GM12878 (cell line): ENCODE measurements at regions not wholly inside any gene's neighbourhood (a gene's known extent, or its start where the extent isn't known, plus 50 kb on each side); places are given as distances from the start of the nearest gene placed in this dataset.

Source experiments
- ATAC-seq: fragments of 200-7000 bp; cut with Tn5 transposase; 3 replicates; pipeline ENCODE4 v1.9.1; 2020; ENCODE audit warnings: mild to moderate bottlenecking, moderate library complexity
- BruUV-seq: library from RNA; stranded (reverse); fragments of 400-500 nt; replicated peaks from 2 replicates; lab custom pipeline; 2021; lab: Mats Ljungman, UMichigan
- CTCF ChIA-PET: fragments of 300-600 bp; sonication (Branson Sonifier 250); formaldehyde crosslinking; extraction: SDS; loops from one replicate; lab custom pipeline; 2021; ENCODE audit warnings: inconsistent platforms; lab: Yijun Ruan, JAX
- POLR2A ChIA-PET: fragments of 350-600 bp; formaldehyde crosslinking; extraction: SDS; loops from one replicate; lab custom pipeline; 2021; ENCODE audit warnings: inconsistent platforms; lab: Charles Lee
- RAD21 ChIA-PET: fragments of 300-600 bp; sonication (Branson Sonifier 250); formaldehyde crosslinking; loops from one replicate; lab custom pipeline; 2023; ENCODE audit warnings: antibody characterized with exemption; ENCODE audit not compliant: unreplicated experiment; lab: Charles Lee
- SMC1A ChIA-PET: fragments of 300-600 bp; sonication (Branson Sonifier 250); formaldehyde crosslinking; loops from one replicate; lab custom pipeline; 2023; ENCODE audit not compliant: unreplicated experiment, uncharacterized antibody; lab: Charles Lee
- DNase-seq: peaks from one replicate; pipeline ENCODE4 v3.0.0-alpha.2; 2011; ENCODE audit warnings: low read depth, low spot score
- FAIRE-seq: peaks from 3 replicates; lab custom pipeline; 2011; peaks lifted over from hg19 to GRCh38; lab: Jason Lieb, UNC
- H2AFZ ChIP-seq: 2 replicates; pipeline ENCODE4 v1.6.0; 2011; ENCODE audit warnings: low read depth, low read length, control low read depth; ENCODE audit not compliant: control insufficient read depth
- H3K27ac ChIP-seq: 2 replicates; pipeline ENCODE4 v1.5.1; 2011; ENCODE audit warnings: control low read depth; ENCODE audit not compliant: control insufficient read depth, insufficient read depth
- H3K27me3 ChIP-seq, 2 experiments: replicated peaks in 1 of 2; 2 replicates each; pipeline versions ENCODE4 v1.6.0 to v1.6.1; 2011; ENCODE audit warnings: low read length in 1 of 2; ENCODE audit not compliant: control insufficient read depth in 2 of 2, insufficient read depth in 2 of 2
- H3K36me3 ChIP-seq, 2 experiments: 2 replicates each; pipeline ENCODE4 v1.5.1; 2011; ENCODE audit warnings: low read length in 1 of 2; ENCODE audit not compliant: control insufficient read depth in 2 of 2, insufficient read depth in 2 of 2
- H3K4me1 ChIP-seq: 2 replicates; pipeline ENCODE4 v1.6.1; 2011; ENCODE audit warnings: mild to moderate bottlenecking, low read length, moderate library complexity, mixed read lengths; ENCODE audit not compliant: control insufficient read depth, insufficient read depth
- H3K4me2 ChIP-seq: 2 replicates; pipeline ENCODE4 v1.6.0; 2011; ENCODE audit warnings: control low read depth; ENCODE audit not compliant: control insufficient read depth, insufficient read depth
- H3K4me3 ChIP-seq: fragments of 200-600 bp; sonication (generic); 2 replicates; pipeline ENCODE4 v1.5.1; 2016
- H3K79me2 ChIP-seq: 2 replicates; pipeline ENCODE4 v1.6.0; 2011; ENCODE audit warnings: low read length; ENCODE audit not compliant: control insufficient read depth, insufficient read depth
- H3K9ac ChIP-seq: 2 replicates; pipeline ENCODE4 v1.8.0; 2011; ENCODE audit warnings: low read length, control low read depth, mixed read lengths; ENCODE audit not compliant: control insufficient read depth, insufficient read depth
- H3K9me3 ChIP-seq: replicated peaks from 3 replicates; pipeline ENCODE4 v1.5.1; 2011; ENCODE audit warnings: mild to moderate bottlenecking, low read length; ENCODE audit not compliant: control insufficient read depth, insufficient read depth
- H4K20me1 ChIP-seq: 2 replicates; pipeline ENCODE4 v1.6.0; 2011; ENCODE audit not compliant: control insufficient read depth, insufficient read depth
- BCL11A ChIP-seq: IDR thresholded peaks from 2 replicates; pipeline ENCODE4 v1.6.1; 2011; ENCODE audit warnings: low read depth, low read length
- BMI1 ChIP-seq: fragments of 450-650 bp; IDR thresholded peaks from 2 replicates; pipeline ENCODE4 v1.6.1; 2016; ENCODE audit warnings: mild to moderate bottlenecking, moderate library complexity, borderline replicate concordance
- CBFB ChIP-seq: IDR thresholded peaks from 2 replicates; pipeline ENCODE4 v1.6.1; 2016; ENCODE audit warnings: antibody characterized with exemption, low read depth
- CHD2 ChIP-seq: IDR thresholded peaks from 2 replicates; pipeline ENCODE4 v1.6.1; 2011; ENCODE audit warnings: low read depth, low read length, improper control_type of control experiment, borderline replicate concordance
- CTCF ChIP-seq, 3 experiments: IDR thresholded peaks in 2 of 3; conservative IDR thresholded peaks in 1 of 3; 2 replicates each; pipeline ENCODE4 v1.5.1; 2011; ENCODE audit warnings: low read depth in 3 of 3, low read length in 3 of 3, mild to moderate bottlenecking in 3 of 3, control low read depth in 2 of 3, moderate library complexity in 2 of 3, inconsistent platforms in 1 of 3, mixed read lengths in 1 of 3; ENCODE audit not compliant: control insufficient read depth in 2 of 3, insufficient read depth in 1 of 3; ENCODE audit errors: extremely low read depth in 1 of 3
- IRF4 ChIP-seq: IDR thresholded peaks from 2 replicates; pipeline ENCODE4 v1.6.1; 2011; ENCODE audit warnings: low read depth, low read length
- JUND ChIP-seq: IDR thresholded peaks from 2 replicates; pipeline ENCODE4 v1.6.1; 2012; ENCODE audit warnings: low read depth, mild to moderate bottlenecking, low read length, improper control_type of control experiment, moderate library complexity
- KLF5 ChIP-seq: fragments of 450-650 bp; IDR thresholded peaks from 2 replicates; pipeline ENCODE4 v1.6.1; 2014; ENCODE audit warnings: mild to moderate bottlenecking; ENCODE audit not compliant: partially characterized antibody
- MLLT1 ChIP-seq: fragments of 450-650 bp; IDR thresholded peaks from 2 replicates; pipeline ENCODE4 v1.6.1; 2016; ENCODE audit warnings: mild to moderate bottlenecking
- MTA2 ChIP-seq: fragments of 450-650 bp; IDR thresholded peaks from 2 replicates; pipeline ENCODE4 v1.6.1; 2016; ENCODE audit warnings: low read depth, mild to moderate bottlenecking, moderate library complexity
- PAX5 ChIP-seq: IDR thresholded peaks from 2 replicates; pipeline ENCODE4 v1.6.1; 2011; ENCODE audit warnings: low read depth, low read length, borderline replicate concordance
- PBX3 ChIP-seq: IDR thresholded peaks from 2 replicates; pipeline ENCODE4 v1.6.1; 2011; ENCODE audit warnings: mild to moderate bottlenecking, low read depth, low read length, moderate library complexity; ENCODE audit not compliant: insufficient replicate concordance
- YY1 ChIP-seq: IDR thresholded peaks from 2 replicates; pipeline ENCODE4 v1.6.1; 2011; ENCODE audit warnings: low read depth, mild to moderate bottlenecking, low read length
- ZBTB4 ChIP-seq: fragments of 450-650 bp; formaldehyde crosslinking; IDR thresholded peaks from 2 replicates; pipeline ENCODE4 v1.4.0; 2022; ENCODE audit warnings: mild to moderate bottlenecking, moderate library complexity
- WGBS: methylation state at CpG from one replicate; pipeline ENCODE4 v1.1.6; 2016; ENCODE audit warnings: low lambda C conversion rate; ENCODE audit not compliant: insufficient replicate concordance, insufficient coverage; ENCODE audit errors: missing lambda C conversion rate; 5-methylcytosine and 5-hydroxymethylcytosine counted together
- in situ Hi-C: fragments of 300-500 bp; cut with MboI; formaldehyde crosslinking; loops from 9 replicates; pipeline ENCODE4 v1.14.3; 2018; ENCODE audit warnings: mixed read lengths
- intact Hi-C: fragments of 100-400 bp; cut with micrococcal nuclease; formaldehyde crosslinking; loops from one replicate; pipeline ENCODE4 v1.14.2; 2022; ENCODE audit not compliant: unreplicated experiment

GRCh38 chr2:146324951-146325350 is 1519.9 kb upstream of the ACVR2A start:
- no peaks in the 10 kb centered on the region for H4K20me1 ChIP-seq
- BruUV-seq, result no TSS peak
- no peak for ATAC-seq
- RAD21 ChIA-PET, result interaction anchor here (1.0 kb wide), 1 partner anchor 12 kb away, joined by 4 read pairs; no protein-coding TSS in a partner anchor
- in situ Hi-C loops, result no loop called here
- no peaks in the 10 kb centered on the region for H3K9me3 ChIP-seq
- H3K36me3 ChIP-seq, result no peaks in the 10 kb centered on the region
- no peak for DNase-seq
- H3K4me3 ChIP-seq, result no peak overlapping the region
- no peaks in the 10 kb centered on the region for H3K4me1 ChIP-seq
- TF ChIP-seq JUND (no peak), IRF4 (no peak), KLF5 (no peak), BCL11A (no peak), ZBTB4 (CRISPR knock-in tag) (no peak), PAX5 (no peak), PBX3 (no peak), CTCF (IDR thresholded peaks at IDR 0.05 in 2 of 3, conservative IDR thresholded peaks at IDR 0.05 in 1 of 3; ENCODE audit: control insufficient read depth in 2 of 3, extremely low read depth in 1 of 3, insufficient read depth in 1 of 3, low read depth in 3 of 3, low read length in 3 of 3) (no peak), BMI1 (no peak), CBFB (no peak), MLLT1 (no peak), CHD2 (no peak), MTA2 (no peak), YY1 (no peak)
- no peaks in the 10 kb centered on the region for H3K79me2 ChIP-seq
- H3K9ac ChIP-seq, result no peak overlapping the region
- no peak for FAIRE-seq
- intact Hi-C loops, result no loop called here
- SMC1A ChIA-PET, result interaction anchor here (1.2 kb wide), 1 partner anchor 12 kb away, joined by 4 read pairs; no protein-coding TSS in a partner anchor
- CTCF ChIA-PET, result interaction anchor here (0.6 kb wide), 1 partner anchor 10 kb away, joined by 3 read pairs; no protein-coding TSS in a partner anchor
- 23% methylated on average over 2 of the region's 2 CpGs for WGBS
- H3K27me3 ChIP-seq, result no peaks in the 10 kb centered on the region
- no peak overlapping the region for H3K4me2 ChIP-seq
- H3K27ac ChIP-seq, result no peak overlapping the region
- POLR2A ChIA-PET, result no interaction called here
- H2AFZ ChIP-seq, result no peak overlapping the region
